ENCODE measurements at regions not wholly inside any gene's neighbourhood (a gene's known extent, or its start where the extent isn't known, plus 50 kb on each side); places are given as distances from the start of the nearest gene placed in this dataset.

DNA sequence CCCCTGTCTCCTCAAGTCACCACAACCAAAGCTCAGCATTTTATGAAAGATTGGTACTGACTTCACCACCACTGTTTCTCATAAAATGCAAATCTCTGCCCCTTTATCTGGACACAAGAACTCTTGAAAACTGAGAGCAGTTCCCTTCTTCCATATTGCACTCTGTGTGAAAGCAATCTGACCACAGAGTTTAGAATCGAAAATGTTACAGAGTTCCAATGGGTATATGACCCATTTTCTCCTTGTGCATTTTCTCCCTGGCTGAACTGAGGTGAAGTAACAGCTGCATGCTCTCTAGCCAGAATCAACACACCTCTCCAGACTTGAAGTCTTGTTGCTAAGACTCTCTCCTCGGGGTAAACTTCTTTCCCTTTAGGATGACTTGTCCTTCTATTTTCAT is 111.0 kb upstream of the PLCXD3 start:
- WGBS = 59% methylated on average over 2 of the region's 2 CpGs
- DNase-seq (ENCODE audit: low spot score) = no peak
- H3K4me1 ChIP-seq (ENCODE audit: control insufficient read depth in 4 of 4, insufficient read depth in 4 of 4, low read length in 3 of 4) = peaks cover 0 to 1% (median 0%) of the 10 kb centered on the region in 4 donors
- no peaks in the 10 kb centered on the region for H3K9me3 ChIP-seq (ENCODE audit: control insufficient read depth in 4 of 4, low read length in 3 of 4)
- no peak overlapping the region for H3K27ac ChIP-seq (ENCODE audit: low read depth in 1 of 2, low read length in 2 of 2)
- no peak overlapping the region for H3K9ac ChIP-seq (ENCODE audit: low read depth in 1 of 2, low read length in 2 of 2)
- no peak overlapping the region for H3K4me3 ChIP-seq (ENCODE audit: low read depth in 1 of 3, low read length in 3 of 3)
- no peaks in the 10 kb centered on the region for H3K27me3 ChIP-seq (ENCODE audit: control insufficient read depth in 4 of 4, insufficient read depth in 4 of 4, low read length in 3 of 4)
- H3K36me3 ChIP-seq (ENCODE audit: control insufficient read depth in 4 of 4, insufficient read depth in 3 of 4, low read depth in 1 of 4, low read length in 3 of 4) = no peaks in the 10 kb centered on the region
- TF ChIP-seq, protein P1, sequence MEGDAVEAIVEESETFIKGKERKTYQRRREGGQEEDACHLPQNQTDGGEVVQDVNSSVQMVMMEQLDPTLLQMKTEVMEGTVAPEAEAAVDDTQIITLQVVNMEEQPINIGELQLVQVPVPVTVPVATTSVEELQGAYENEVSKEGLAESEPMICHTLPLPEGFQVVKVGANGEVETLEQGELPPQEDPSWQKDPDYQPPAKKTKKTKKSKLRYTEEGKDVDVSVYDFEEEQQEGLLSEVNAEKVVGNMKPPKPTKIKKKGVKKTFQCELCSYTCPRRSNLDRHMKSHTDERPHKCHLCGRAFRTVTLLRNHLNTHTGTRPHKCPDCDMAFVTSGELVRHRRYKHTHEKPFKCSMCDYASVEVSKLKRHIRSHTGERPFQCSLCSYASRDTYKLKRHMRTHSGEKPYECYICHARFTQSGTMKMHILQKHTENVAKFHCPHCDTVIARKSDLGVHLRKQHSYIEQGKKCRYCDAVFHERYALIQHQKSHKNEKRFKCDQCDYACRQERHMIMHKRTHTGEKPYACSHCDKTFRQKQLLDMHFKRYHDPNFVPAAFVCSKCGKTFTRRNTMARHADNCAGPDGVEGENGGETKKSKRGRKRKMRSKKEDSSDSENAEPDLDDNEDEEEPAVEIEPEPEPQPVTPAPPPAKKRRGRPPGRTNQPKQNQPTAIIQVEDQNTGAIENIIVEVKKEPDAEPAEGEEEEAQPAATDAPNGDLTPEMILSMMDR (IDR thresholded peaks at IDR 0.05; ENCODE audit: low read depth, low read length, missing input control) = no peak
- TF ChIP-seq HNF4G (IDR thresholded peaks at IDR 0.05) (no peak), RAD21 (IDR thresholded peaks at IDR 0.05) (no peak), YY1 (IDR thresholded peaks at IDR 0.05) (no peak), JUND (IDR thresholded peaks at IDR 0.05) (no peak), NR2F2 (IDR thresholded peaks at IDR 0.05) (no peak), FOXA1 (IDR thresholded peaks at IDR 0.05) (no peak), RXRA (IDR thresholded peaks at IDR 0.05) (no peak), HNF4A (conservative IDR thresholded peaks at IDR 0.05) (no peak), EGR1 (IDR thresholded peaks at IDR 0.05; ENCODE audit: low read depth in 2 of 2) (no peak), SP1 (IDR thresholded peaks at IDR 0.05) (no peak)
- TF ChIP-seq, protein P2, sequence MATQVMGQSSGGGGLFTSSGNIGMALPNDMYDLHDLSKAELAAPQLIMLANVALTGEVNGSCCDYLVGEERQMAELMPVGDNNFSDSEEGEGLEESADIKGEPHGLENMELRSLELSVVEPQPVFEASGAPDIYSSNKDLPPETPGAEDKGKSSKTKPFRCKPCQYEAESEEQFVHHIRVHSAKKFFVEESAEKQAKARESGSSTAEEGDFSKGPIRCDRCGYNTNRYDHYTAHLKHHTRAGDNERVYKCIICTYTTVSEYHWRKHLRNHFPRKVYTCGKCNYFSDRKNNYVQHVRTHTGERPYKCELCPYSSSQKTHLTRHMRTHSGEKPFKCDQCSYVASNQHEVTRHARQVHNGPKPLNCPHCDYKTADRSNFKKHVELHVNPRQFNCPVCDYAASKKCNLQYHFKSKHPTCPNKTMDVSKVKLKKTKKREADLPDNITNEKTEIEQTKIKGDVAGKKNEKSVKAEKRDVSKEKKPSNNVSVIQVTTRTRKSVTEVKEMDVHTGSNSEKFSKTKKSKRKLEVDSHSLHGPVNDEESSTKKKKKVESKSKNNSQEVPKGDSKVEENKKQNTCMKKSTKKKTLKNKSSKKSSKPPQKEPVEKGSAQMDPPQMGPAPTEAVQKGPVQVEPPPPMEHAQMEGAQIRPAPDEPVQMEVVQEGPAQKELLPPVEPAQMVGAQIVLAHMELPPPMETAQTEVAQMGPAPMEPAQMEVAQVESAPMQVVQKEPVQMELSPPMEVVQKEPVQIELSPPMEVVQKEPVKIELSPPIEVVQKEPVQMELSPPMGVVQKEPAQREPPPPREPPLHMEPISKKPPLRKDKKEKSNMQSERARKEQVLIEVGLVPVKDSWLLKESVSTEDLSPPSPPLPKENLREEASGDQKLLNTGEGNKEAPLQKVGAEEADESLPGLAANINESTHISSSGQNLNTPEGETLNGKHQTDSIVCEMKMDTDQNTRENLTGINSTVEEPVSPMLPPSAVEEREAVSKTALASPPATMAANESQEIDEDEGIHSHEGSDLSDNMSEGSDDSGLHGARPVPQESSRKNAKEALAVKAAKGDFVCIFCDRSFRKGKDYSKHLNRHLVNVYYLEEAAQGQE (IDR thresholded peaks at IDR 0.05) = no peak

- Histone ChIP-seq H3K9me3 (ENCODE audit: control insufficient read depth in 4 of 4, low read length in 3 of 4) (no peaks in the 10 kb centered on the region), H3K36me3 (ENCODE audit: control insufficient read depth in 4 of 4, insufficient read depth in 3 of 4, low read depth in 1 of 4, low read length in 3 of 4) (no peaks in the 10 kb centered on the region), H3K27ac (ENCODE audit: low read depth in 1 of 2, low read length in 2 of 2) (no peak overlapping the region), H3K4me3 (ENCODE audit: low read depth in 1 of 3, low read length in 3 of 3) (no peak overlapping the region), H3K9ac (ENCODE audit: low read depth in 1 of 2, low read length in 2 of 2) (no peak overlapping the region), H3K27me3 (ENCODE audit: control insufficient read depth in 4 of 4, insufficient read depth in 4 of 4, low read length in 3 of 4) (no peaks in the 10 kb centered on the region), H3K4me1 (ENCODE audit: control insufficient read depth in 4 of 4, insufficient read depth in 4 of 4, low read length in 3 of 4) (peaks cover 0 to 1% (median 0%) of the 10 kb centered on the region in 4 donors)
- TF ChIP-seq, protein P1 (IDR thresholded peaks at IDR 0.05; ENCODE audit: low read depth, low read length, missing input control) = no peak
- TF ChIP-seq SP1 (IDR thresholded peaks at IDR 0.05) = peak; percentile 30
- TF ChIP-seq HNF4A (conservative IDR thresholded peaks at IDR 0.05) = peak; percentile 82 to 90
- TF ChIP-seq HNF4G (IDR thresholded peaks at IDR 0.05) = peak; percentile 54
- DNase-seq (ENCODE audit: low spot score) = no peak
- WGBS = 58% methylated on average over 2 of the region's 2 CpGs
Measured at GRCh38 chr5:41617843-41618515, 107.6 kb upstream of the PLCXD3 start.

Measured in liver (tissue), 8 donors.